H1 (cell line): ENCODE measurements at regions not wholly inside any gene's neighbourhood (a gene's known extent, or its start where the extent isn't known, plus 50 kb on each side); places are given as distances from the start of the nearest gene placed in this dataset.
"Not testable (repeated sequence)": the region's sequence is repeated elsewhere in the genome, so short reads cannot be mapped to it uniquely, and the experiment has no call there.

ENCODE experiments used
- CTCF ChIA-PET: fragments of 300-600 bp; sonication (Branson Sonifier 250); formaldehyde crosslinking; loops from one replicate; lab custom pipeline; 2021; ENCODE audit not compliant: partially characterized antibody; lab: Charles Lee
- POLR2A ChIA-PET: fragments of 300-600 bp; sonication (Branson Sonifier 250); formaldehyde crosslinking; loops from one replicate; lab custom pipeline; 2021; ENCODE audit warnings: inconsistent platforms; ENCODE audit not compliant: partially characterized antibody; lab: Charles Lee
- DNase-seq, 2 experiments: peaks; one replicate each; pipeline versions ENCODE4 v3.0.0 to v3.0.0-alpha.2; 2010 to 2022; ENCODE audit warnings: low spot score in 2 of 2, low read depth in 1 of 2, mixed read lengths in 1 of 2
- FAIRE-seq: peaks from 2 replicates; lab custom pipeline; 2011; peaks lifted over from hg19 to GRCh38; lab: Jason Lieb, UNC
- H2AFZ ChIP-seq: 2 replicates; pipeline ENCODE4 v1.8.1; 2012; ENCODE audit warnings: low read length, inconsistent platforms
- H2AK5ac ChIP-seq: 2 replicates; pipeline ENCODE4 v1.6.1; 2013; ENCODE audit warnings: low read depth, low read length
- H2BK120ac ChIP-seq: replicated peaks from 2 replicates; pipeline ENCODE3; 2013; ENCODE audit warnings: low read depth, low read length, inconsistent platforms
- H2BK12ac ChIP-seq: 2 replicates; pipeline ENCODE4 v1.6.1; 2013; ENCODE audit warnings: low read depth, low read length
- H2BK15ac ChIP-seq: 2 replicates; pipeline ENCODE4 v1.6.1; 2013; ENCODE audit warnings: low read length
- H2BK20ac ChIP-seq: 2 replicates; pipeline ENCODE4 v1.6.1; 2013; ENCODE audit warnings: low read length
- H2BK5ac ChIP-seq: 2 replicates; pipeline ENCODE4 v1.6.1; 2013; ENCODE audit warnings: low read depth, low read length
- H3K14ac ChIP-seq: 2 replicates; pipeline ENCODE4 v1.6.1; 2013; ENCODE audit warnings: inconsistent platforms; ENCODE audit not compliant: insufficient read length
- H3K18ac ChIP-seq: 2 replicates; pipeline ENCODE4 v1.6.1; 2013; ENCODE audit warnings: low read length; ENCODE audit errors: extremely low read depth
- H3K23ac ChIP-seq: 2 replicates; pipeline ENCODE4 v1.6.1; 2013; ENCODE audit warnings: inconsistent platforms; ENCODE audit not compliant: insufficient read length
- H3K23me2 ChIP-seq: 2 replicates; pipeline ENCODE4 v1.6.1; 2013; ENCODE audit warnings: low read depth, low read length
- H3K27ac ChIP-seq: 2 replicates; pipeline ENCODE4 v1.6.1; 2011; ENCODE audit warnings: low read depth, low read length, inconsistent platforms
- H3K27me3 ChIP-seq, 4 experiments: replicated peaks in 1 of 4; 1 replicate in 1 of 4; 2 replicates in 3 of 4; pipeline versions ENCODE4 v1.6.1 to v1.8.1; 2011 to 2013; ENCODE audit warnings: low read length in 3 of 4, mild to moderate bottlenecking in 3 of 4, inconsistent platforms in 2 of 4, mixed read lengths in 2 of 4, moderate library complexity in 1 of 4; ENCODE audit not compliant: control insufficient read depth in 3 of 4, insufficient read depth in 3 of 4; ENCODE audit errors: extremely low read depth in 1 of 4
- H3K36me3 ChIP-seq, 4 experiments: 2 replicates each; pipeline versions ENCODE4 v1.6.1 to v1.8.1; 2011 to 2013; ENCODE audit warnings: mild to moderate bottlenecking in 4 of 4, low read length in 3 of 4, moderate library complexity in 2 of 4, control low read depth in 1 of 4, inconsistent platforms in 1 of 4; ENCODE audit not compliant: insufficient read depth in 4 of 4, control insufficient read depth in 2 of 4
- H3K4ac ChIP-seq: replicated peaks from 2 replicates; pipeline ENCODE3; 2013; ENCODE audit warnings: low read length, low read depth, mixed read lengths, inconsistent platforms; ENCODE audit not compliant: insufficient read length
- H3K4me1 ChIP-seq, 4 experiments: replicated peaks in 1 of 4; 1 replicate in 1 of 4; 2 replicates in 3 of 4; pipeline versions ENCODE4 v1.6.1 to v1.8.1; 2011 to 2013; ENCODE audit warnings: low read length in 3 of 4, inconsistent platforms in 2 of 4, mixed read lengths in 1 of 4; ENCODE audit not compliant: insufficient read depth in 4 of 4, control insufficient read depth in 3 of 4
- H3K4me2 ChIP-seq, 2 experiments: 2 replicates each; pipeline versions ENCODE4 v1.6.1 to v1.8.1; 2011 to 2013; ENCODE audit warnings: low read depth in 2 of 2, low read length in 2 of 2, control low read depth in 1 of 2, inconsistent platforms in 1 of 2, mild to moderate bottlenecking in 1 of 2; ENCODE audit not compliant: insufficient read depth in 1 of 2
- H3K4me3 ChIP-seq, 4 experiments: fragments of 200-600, 300-600 bp in 1 of 4; sonication (generic), shearing (Covaris generic), sonication (Bioruptor Twin) in 1 of 4; 2 replicates each; pipeline versions ENCODE4 v1.5.1 to v1.8.1; 2011 to 2016; ENCODE audit warnings: low read length in 4 of 4, low read depth in 3 of 4, control low read depth in 2 of 4, inconsistent platforms in 2 of 4, mild to moderate bottlenecking in 2 of 4, mixed read lengths in 1 of 4, moderate library complexity in 1 of 4; ENCODE audit not compliant: insufficient read depth in 2 of 4; ENCODE audit errors: extremely low read depth in 1 of 4
- H3K56ac ChIP-seq: replicated peaks from 2 replicates; pipeline ENCODE3; 2013; ENCODE audit warnings: low read depth, mild to moderate bottlenecking, mixed read lengths, low read length, inconsistent platforms; ENCODE audit not compliant: insufficient read length
- H3K79me1 ChIP-seq: 2 replicates; pipeline ENCODE4 v1.6.1; 2013; ENCODE audit warnings: low read depth, low read length, control low read depth
- H3K79me2 ChIP-seq, 2 experiments: 2 replicates each; pipeline versions ENCODE4 v1.6.1 to v1.8.1; 2012 to 2013; ENCODE audit warnings: low read length in 2 of 2, mild to moderate bottlenecking in 2 of 2, inconsistent platforms in 1 of 2; ENCODE audit not compliant: insufficient read depth in 2 of 2, control insufficient read depth in 1 of 2
- H3K9ac ChIP-seq, 4 experiments: replicated peaks in 1 of 4; 1 replicate in 1 of 4; 2 replicates in 3 of 4; pipeline versions ENCODE4 v1.6.1 to v1.8.1; 2011 to 2013; ENCODE audit warnings: low read depth in 3 of 4, low read length in 3 of 4, control low read depth in 2 of 4, mild to moderate bottlenecking in 2 of 4, moderate library complexity in 2 of 4, inconsistent platforms in 1 of 4; ENCODE audit errors: extremely low read depth in 1 of 4
- H3K9me3 ChIP-seq, 2 experiments: 2 replicates each; pipeline versions ENCODE4 v1.6.1 to v1.8.1; 2012 to 2013; ENCODE audit warnings: mild to moderate bottlenecking in 2 of 2, moderate library complexity in 2 of 2, control low read depth in 1 of 2, inconsistent platforms in 1 of 2, low read depth in 1 of 2, low read length in 1 of 2, mixed read lengths in 1 of 2; ENCODE audit not compliant: insufficient read depth in 2 of 2
- H4K20me1 ChIP-seq, 2 experiments: replicated peaks in 1 of 2; 2 replicates each; pipeline versions ENCODE3 to v1.8.1; 2011 to 2013; ENCODE audit warnings: inconsistent platforms in 2 of 2, low read length in 2 of 2, mild to moderate bottlenecking in 1 of 2; ENCODE audit not compliant: insufficient read depth in 2 of 2, control insufficient read depth in 1 of 2
- H4K5ac ChIP-seq: 2 replicates; pipeline ENCODE4 v1.6.1; 2013; ENCODE audit warnings: low read length, low read depth, mixed read lengths, inconsistent platforms; ENCODE audit not compliant: insufficient read length
- H4K8ac ChIP-seq: 2 replicates; pipeline ENCODE4 v1.8.0; 2013; ENCODE audit warnings: mild to moderate bottlenecking, moderate library complexity, low read length, inconsistent platforms; ENCODE audit not compliant: insufficient read depth; ENCODE audit errors: extremely low read depth
- H4K91ac ChIP-seq: replicated peaks from 2 replicates; pipeline ENCODE3; 2013; ENCODE audit warnings: low read length, mixed read lengths, inconsistent platforms; ENCODE audit not compliant: insufficient read length
- POLR2A ChIP-seq, 2 experiments: IDR thresholded peaks; 1 replicate in 1 of 2; 2 replicates in 1 of 2; pipeline ENCODE4 v1.6.1; 2011; ENCODE audit warnings: low read depth in 2 of 2, low read length in 2 of 2, mild to moderate bottlenecking in 2 of 2; ENCODE audit errors: control extremely low read depth in 1 of 2
- TBP ChIP-seq: IDR thresholded peaks from 2 replicates; pipeline ENCODE4 v1.6.1; 2011; ENCODE audit warnings: low read depth, low read length, improper control_type of control experiment
- WGBS, 2 experiments: shearing (Covaris generic) in 1 of 2; methylation state at CpG; one replicate each; pipeline versions ENCODE4 v1.1.6 to v1.1.7; 2013 to 2015; ENCODE audit warnings: low lambda C conversion rate in 2 of 2, mixed read lengths in 2 of 2, inconsistent platforms in 1 of 2, low coverage in 1 of 2, missing lambda C conversion rate in 1 of 2; ENCODE audit not compliant: insufficient replicate concordance in 2 of 2, insufficient coverage in 1 of 2, insufficient read length in 1 of 2; ENCODE audit errors: extremely low coverage in 1 of 2, missing lambda C conversion rate in 1 of 2; 5-methylcytosine and 5-hydroxymethylcytosine counted together

DNA sequence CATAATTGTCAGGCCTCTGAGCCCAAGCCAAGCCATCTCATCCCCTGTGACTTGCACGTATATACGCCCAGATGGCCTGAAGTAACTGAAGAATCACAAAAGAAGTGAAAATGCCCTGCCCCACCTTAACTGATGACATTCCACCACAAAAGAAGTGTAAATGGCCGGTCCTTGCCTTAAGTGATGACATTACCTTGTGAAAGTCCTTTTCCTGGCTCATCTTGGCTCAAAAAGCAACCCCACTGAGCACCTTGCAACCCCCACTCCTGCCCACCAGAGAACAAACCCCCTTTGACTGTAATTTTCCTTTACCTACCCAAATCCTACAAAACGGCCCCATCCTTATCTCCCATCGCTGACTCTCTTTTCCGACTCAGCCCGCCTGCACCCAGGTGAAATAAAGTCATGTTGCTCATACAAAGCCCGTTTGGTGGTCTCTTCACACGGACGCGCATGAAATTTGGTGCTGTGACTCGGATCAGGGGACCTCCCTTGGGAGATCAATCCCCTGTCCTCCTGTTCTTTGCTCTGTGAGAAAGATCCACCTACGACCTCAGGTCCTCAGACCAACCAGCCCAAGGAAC is 692.1 kb downstream of the EFNA5 start:
- 3% methylated on average over 13 of the region's 13 CpGs; no CpG with 5 or more reads in 1 of the 2 experiments for WGBS, 2 experiments
- peak; percentile 17 to 68 for DNase-seq
- FAIRE-seq, H4K5ac ChIP-seq, H2BK20ac ChIP-seq, H3K23ac ChIP-seq, H3K9me3 ChIP-seq, H4K91ac ChIP-seq, H3K23me2 ChIP-seq, H2BK15ac ChIP-seq, H2BK12ac ChIP-seq, H2AFZ ChIP-seq, H3K56ac ChIP-seq, H2BK120ac ChIP-seq, H4K20me1 ChIP-seq, H3K4ac ChIP-seq, H3K4me1 ChIP-seq, H3K79me1 ChIP-seq, CTCF ChIA-PET, H2AK5ac ChIP-seq, H3K27me3 ChIP-seq, POLR2A ChIA-PET, H4K8ac ChIP-seq, H3K14ac ChIP-seq: not testable (repeated sequence)
- Histone ChIP-seq H3K36me3 (peaks cover 0 to 10% (median 2%) of the 10 kb centered on the region in 4 experiments; a peak in 3 of 8 replicates), H3K4me2 (peak overlapping the region; percentile 71 to 85; a peak in 3 of 4 replicates), H3K79me2 (peaks cover 5 to 75% of the 10 kb centered on the region in 2 experiments; a peak in 3 of 4 replicates), H3K18ac (peak overlapping the region; percentile 48; the same call in 1 of the 2 replicates), H2BK5ac (peak overlapping the region; percentile 91; the same call in 1 of the 2 replicates), H3K27ac (0 out of 2 replicates have a peak overlapping the region, but pooled peaks have one; percentile 14), H3K4me3 (peak overlapping the region; percentile 50 to 94 (median 77); a peak in 7 of 8 replicates), H3K9ac (peak overlapping the region in 3 of 4 experiments; percentile 13 to 37 (median 27); a peak in 4 of 7 replicates)
- peak in 1 of 2 experiments; percentile 60; a peak in 2 of 3 replicates for TF ChIP-seq POLR2A (IDR thresholded peaks at IDR 0.05; ENCODE audit: control extremely low read depth in 1 of 2, low read depth in 2 of 2, low read length in 2 of 2)
- peak; percentile 22; the same call in 1 of the 2 replicates for TF ChIP-seq TBP
